Dermis blood vessel endothelial cell (primary cell): ENCODE measurements at regions not wholly inside any gene's neighbourhood (a gene's known extent, or its start where the extent isn't known, plus 50 kb on each side); places are given as distances from the start of the nearest gene placed in this dataset.

Experiments used
- DNase-seq: peaks from one replicate; pipeline ENCODE4 v3.0.0; 2010

DNA sequence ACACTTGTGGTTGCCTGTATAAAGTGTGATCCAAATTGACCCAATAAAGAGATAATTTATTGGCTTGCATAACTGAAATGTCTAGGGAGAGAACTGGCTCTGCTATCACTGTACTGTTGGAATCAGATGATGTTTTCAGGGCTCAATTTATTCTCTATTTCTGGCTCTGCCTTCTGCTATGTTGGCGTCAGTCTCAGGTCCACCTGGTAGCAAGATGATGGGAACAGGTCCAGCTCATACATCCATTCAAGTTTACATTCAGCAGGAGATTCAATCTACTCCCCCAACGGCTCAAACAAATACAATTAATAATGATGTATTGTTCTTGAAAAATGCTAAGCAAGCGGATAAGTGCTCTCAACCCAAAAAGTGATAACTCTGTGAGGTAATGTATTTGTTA is 297.7 kb upstream of the SYT4 start:
- DNase-seq = no peak

DNA sequence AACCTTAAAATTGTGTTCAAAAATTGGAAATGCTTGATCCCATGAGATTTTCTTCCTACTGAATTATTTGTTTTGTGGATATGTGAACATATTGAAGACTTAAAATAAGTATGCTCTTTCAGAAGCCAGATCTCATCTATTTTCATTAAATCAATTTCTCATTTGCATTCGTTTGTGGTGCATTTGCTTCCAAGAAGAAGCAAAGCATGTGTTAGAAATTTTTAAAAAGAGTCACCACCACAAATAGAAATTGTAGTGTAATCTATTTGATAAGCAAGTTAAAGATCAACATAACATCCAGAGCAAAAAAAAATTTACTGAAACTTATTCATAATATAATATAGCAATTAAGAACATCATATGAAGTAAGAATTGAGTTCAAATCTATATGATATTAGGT is 300.9 kb upstream of the SYT4 start:
- no peak for DNase-seq

DNA sequence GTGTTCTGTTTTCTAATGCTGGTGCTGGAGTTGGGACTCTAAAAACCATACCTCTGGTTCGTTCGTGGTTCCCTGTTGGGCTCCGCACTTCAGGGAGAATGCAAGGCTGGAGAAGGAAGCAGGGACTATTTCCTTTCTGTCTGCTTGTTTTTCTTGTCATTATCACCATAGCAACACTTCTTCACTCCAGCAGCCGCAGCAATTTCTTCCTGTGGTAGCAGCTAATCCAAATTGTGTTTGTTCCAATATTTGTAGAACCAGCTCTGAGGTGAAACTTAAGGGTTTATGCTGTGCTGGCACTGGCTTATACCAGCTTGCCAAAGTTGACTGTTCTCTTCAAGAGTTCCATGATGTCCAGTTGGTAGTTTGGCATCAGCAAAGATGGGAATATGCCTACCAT is 301.4 kb upstream of the SYT4 start:
- DNase-seq = no peak

DNA sequence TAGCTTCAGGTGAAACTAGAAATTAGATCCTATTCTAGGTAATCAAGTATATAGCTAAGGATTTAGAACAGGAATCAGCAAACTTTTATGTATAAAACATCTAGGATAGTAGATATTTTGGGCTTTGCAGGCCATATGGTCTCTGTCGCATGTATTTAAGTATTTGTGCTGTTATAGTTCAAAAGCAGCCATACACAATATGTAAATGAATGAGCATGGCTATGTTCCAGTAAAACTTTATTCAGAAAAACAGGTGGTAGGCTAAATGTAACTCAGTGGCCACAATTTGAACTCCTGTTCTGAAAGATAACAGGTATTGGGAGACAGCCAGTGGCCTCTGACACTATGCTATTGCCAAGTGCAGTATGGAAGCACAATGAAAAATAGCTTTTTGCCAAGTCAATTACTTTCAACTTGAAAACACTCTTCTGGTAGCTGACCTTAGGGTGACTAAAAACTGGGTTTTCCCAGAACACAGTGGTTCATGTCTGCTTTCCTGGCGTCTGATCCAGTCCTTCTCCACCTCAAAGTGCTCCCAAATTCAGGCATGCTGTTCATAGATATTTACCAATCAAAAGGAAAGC is 304.7 kb upstream of the SYT4 start:
- DNase-seq = no peak

DNA sequence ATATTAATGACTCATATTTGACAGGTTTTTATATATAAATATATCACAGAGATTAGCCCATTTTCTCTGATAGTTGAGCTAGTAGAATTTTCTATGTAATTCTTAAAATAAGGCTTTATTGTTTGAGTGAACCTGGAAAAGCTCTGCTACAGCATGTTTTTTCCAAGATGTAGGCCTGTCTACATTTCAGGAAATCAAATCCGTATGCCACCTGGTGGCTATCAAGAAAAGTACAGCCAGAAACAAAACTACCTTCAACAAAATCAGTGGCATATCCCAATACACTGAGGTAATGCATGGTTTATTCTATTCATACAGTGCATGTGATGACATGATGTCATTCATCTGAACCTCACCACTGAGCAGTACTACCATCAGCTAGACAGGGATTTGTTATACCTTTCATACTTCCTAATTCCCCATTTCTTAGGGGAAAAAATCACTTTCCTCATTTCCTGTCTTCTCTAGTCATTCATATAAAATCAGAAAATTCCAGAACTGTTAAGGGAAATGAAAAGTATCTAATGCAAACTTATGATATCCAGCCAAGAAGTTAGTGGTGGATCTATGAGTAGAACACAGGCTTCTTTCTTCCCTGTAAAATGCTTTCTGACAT is 310.4 kb upstream of the SYT4 start:
- DNase-seq = peak; percentile 58

DNA sequence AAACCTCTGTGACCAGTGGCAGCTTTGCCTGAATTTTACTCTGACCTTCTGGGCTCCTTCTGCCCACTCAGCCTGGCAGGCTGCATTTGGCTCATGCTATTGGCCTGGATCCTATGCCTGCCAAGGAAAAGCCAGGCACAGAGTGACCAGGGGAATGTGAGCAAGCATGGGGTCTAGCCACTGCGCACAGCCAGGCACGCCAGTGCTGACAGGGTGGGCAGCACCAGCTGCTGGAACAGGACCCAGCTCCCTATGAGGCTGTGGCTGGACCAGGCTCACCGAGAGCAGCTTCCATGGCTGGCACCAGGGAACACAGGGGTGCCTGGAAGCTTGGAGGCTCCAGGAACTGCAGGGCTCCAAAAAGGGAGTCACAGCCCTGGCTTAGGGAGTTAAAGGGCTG is 311.5 kb upstream of the SYT4 start:
- no peak for DNase-seq

DNA sequence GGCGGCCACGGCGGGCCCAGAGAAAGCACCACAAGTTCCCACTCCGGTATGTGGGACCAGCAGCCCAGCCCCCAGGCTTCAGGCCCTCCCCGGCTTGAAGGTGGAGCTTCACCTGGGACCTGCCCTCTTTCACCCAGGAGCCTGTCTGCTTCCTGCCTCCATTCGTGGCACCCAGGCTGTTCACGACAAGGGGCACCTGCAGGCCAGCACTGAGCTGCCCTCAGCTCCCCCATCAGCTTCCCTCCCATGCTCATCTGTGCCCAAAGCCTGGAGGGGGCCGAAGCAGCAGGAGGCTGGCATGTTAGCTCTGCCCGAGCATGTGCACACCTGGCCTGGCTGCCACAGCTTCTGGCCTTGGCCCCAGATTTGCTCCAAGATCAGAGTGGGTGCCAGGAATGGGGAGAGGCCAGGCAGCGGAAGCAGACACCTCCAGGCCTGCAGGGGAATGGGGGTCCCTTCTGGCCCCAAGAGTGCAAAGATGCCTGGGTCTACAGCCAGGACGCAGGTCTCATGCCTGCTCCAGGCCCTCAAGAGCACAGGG is 312.4 kb upstream of the SYT4 start:
- DNase-seq = no peak

DNA sequence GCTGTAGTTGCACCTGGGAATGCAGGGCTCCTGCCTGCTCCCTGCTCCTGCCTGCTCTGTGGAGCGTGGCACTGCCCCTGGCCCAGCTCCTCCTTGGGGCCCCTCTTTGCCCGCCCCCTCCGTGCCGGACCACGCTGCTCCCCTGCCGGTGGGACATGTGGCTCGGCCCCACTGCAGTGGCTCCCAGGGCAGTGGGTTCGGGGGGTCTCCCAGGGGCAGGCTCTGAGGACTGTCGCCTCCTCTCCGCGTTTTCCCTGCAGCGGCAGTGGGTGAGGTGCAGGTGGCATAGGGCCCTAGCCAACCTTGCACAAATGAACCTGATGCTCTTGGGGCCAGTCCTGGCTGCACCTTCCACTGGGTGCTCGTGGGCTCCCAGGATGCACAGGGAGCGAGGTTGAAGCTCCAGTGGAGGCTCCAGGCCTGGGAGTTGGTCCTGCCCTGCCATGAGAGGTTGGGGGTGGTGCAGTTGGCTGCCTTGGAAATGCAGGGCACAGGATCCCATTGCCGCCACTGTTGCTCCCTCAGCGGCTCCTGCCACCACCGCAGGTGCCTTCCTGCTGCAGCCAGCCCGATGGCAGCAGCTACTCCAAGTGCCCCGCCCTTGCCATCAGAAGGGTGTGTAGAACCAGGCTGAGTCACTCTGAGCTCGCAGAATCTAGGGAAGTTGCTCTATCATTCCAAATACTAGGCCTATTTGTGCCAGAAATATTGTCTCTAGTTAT is 313.1 kb upstream of the SYT4 start:
- no peak for DNase-seq

DNA sequence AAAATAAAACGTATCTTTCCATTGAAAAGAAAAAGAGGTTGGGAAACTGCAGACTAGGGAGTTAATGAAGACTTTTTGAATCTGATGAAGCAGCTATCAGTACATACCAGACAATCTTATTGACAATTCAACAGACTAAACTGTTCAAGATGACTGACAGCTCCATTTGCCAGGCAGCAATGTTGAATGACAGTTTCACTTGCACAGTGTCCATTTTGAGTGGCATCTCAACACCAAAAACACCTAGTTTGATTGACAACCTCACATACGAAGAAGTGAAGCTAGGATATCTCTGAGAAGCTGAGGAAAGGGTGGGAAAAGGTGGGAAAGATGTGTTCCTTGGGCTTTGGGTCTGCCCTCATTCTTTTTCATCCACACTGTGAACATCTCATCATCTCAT is 315.0 kb upstream of the SYT4 start:
- DNase-seq = no peak

DNA sequence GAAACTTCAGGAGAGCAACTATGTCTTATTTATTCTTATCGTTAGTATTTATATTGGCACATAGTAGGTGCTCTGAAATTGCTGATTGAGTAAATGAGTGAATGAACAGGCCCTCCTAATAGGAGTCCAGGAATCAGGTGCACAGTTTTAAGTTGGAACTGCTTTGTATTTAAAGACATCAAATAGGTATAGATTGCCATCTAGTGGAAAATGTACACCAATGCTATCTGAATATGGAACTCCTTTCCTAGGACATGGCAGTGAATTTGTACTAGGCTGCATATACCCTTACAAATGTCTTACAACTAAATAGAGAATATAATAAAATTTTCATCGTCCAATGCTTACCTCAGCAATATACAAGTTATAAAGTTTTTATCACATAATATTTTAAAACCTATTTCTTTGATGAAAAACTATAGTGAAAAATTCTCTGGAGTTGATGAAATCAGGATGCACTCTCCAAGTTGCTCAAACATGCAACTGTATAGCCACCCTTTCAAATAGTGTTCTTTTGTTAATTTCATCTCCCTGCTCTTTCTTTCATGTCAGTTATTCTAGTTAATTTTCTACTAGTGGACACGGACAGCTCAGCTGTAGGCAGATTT is 318.9 kb upstream of the SYT4 start:
- peak; percentile 48 for DNase-seq

DNA sequence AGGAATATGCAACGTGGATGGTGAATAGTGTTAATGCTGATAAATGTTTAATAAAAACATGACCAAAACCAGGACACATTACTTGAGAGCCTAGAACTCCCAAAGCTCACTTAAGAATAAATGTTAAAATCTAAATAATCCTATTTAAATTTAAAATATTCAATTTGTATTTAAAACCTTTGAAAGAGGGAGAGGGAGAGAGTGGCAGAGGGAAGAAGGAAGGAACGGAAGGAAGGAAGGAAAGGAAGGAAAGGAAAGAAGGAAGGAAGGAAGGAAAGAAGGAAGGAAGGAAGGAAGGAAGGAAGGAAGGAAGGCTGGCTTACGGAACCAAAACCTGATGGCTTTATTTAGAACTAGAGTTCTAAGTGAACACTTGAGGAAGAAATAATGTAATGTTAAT is 324.1 kb upstream of the SYT4 start:
- no peak for DNase-seq

DNA sequence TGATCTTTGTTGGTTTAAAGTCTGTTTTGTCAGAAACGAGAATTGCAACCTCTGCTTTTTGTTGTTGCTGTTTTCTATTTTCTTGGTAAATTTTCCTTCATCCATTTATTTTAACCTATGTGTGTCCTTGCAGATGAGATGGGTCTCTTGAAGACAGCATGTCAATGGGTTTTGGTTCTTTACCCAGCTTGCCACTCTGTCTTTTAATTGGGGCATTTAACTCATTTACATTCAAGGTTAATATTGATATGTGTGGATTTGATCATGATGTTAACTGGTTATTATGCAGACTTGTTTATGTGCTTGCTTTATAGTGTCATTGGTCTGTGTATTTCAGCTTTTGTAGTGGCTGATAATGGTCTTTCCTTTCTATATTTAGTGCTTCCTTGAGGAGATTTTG is 327.9 kb upstream of the SYT4 start:
- no peak for DNase-seq

DNA sequence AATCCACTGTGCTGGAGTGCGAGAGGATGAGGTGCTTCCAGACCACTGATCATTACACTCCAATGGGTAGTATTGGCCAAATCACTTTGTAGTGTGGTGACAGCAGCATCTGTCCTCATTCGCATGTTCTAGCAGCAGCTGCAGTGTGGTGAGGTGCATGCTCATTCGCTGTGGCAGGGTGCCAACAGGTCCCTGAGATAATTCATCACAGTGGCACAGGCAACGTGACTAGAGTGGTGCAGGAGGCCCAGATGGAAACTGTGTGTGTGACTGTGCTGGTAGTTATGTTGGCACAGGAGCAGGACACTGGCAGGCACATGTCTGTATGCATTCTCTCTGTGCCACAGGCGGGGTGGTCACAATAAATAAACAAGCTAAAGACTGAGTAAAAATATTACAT is 329.5 kb upstream of the SYT4 start:
- no peak for DNase-seq

DNA sequence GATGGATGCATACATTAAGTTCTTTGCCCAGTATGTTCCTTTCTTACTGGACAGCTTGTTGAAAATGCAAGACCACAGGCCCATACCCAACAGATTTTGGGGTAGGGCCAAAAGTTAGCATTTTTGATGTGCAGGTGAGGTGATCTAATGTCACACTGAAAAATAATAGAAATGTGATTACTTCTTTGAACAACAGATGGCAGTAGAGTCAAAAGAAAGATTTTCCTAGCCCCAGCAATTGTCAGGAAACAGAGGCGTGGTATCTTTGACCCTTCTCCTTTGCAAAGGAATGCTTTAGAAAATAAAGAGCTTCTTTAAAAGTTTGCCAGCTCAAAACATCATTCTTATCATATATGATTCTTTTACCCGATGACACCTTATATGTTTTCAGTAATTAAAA is 343.6 kb upstream of the SYT4 start:
- DNase-seq = peak; percentile 50

DNA sequence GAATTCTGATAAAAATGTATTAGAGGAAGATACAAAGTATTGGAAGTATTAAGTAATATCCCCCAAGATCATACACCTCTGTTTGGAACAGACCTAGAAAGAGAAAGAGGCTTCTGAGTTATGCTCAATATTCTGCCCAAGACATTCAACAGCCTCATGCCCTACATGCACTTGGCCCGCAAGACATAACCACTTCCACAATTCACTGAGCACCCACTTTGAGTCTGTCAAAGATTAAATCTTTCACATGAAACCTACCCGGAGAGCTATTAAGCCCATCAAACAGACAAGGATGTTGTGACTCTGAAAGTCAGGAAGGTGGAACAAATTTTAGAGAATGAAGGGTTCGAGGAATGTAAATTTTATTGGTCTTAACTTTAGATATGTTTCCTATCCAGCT is 344.7 kb upstream of the SYT4 start:
- no peak for DNase-seq

DNA sequence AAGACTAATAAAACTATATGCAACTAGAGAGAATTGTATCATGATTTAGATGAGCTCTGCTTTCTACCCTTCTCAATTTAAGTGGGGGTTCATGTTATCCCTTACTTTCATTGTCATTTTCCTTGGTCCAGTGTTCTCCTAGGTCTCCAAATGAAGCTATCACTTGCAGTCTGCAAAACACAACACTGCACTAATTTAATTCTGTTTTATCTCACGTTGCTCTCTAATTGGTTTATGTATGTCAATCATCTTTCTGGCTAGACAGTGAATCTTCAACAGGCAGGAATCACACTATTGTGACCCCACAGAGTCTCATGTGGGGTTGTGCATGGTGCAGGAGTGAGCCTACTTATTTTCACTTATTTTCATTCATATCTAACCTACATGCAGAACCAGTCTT is 348.3 kb upstream of the SYT4 start:
- DNase-seq = no peak

DNA sequence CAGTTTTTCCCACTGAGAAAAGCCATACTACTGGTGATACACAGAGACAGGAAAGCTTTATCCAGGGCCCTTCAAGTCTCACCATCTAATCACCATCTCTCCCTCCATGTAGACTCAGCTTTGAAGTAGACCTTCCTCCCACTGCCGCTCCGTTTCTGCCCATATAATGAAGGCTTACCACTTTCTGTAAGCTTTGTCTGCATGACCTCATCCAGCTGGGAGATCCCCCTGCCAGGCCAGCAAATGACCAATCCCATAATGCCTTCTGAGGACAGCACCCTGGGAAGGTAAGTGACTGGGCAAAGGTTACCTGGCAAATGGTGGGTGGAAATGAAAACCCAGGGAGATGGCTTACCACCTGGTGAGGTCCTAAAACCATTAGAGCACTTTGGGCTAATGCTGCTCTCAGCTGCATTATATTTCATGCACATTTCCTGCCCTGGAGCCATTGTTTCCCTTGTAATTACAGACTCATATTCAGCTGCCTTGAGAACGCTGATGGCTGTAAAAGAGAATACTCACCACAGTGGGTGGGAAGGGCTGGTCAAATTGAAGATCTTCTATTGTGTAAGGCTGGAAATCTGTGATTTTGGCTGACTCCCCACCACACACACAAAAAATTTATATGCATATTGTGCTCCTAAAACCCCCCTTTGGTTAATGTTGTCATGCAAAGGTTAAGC is 350.7 kb upstream of the SYT4 start:
- no peak for DNase-seq

DNA sequence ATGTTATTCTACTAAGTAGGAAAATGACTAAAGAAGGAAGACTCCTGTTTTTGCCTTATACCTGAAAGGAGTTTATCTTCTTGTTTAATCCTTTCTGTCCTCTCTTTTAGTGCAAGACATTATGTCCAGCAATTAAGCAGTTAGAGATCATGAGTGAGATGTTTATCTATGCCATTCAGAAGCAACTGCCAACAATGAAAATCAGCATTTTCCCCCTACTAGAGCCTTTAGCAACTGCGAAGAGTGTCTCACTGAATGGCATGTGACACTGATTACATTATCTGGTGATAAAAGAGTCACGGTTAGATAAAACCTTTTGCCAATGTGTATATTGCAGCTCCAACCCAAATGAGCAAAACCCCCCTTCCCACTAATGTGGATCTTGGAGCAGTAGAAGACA is 357.7 kb upstream of the SYT4 start:
- DNase-seq = no peak

DNA sequence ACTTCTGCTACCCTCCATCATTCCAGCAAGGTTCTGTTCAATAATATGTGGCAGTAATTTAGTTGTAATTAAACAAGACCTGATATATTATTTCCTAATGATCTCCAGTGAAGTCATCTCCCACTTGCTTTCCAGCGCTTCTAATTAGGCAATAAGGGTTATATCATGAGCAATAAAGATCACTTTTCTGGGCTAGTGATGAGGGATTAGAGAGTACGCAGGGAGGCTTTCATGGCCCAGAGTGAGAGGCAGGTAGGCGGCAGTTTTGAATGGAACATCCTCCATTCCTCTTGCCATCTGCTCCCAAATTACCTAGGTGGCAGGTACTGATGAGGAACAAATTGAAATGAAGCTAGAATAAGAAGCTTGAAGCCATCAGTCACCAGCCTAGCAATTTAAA is 358.1 kb upstream of the SYT4 start:
- DNase-seq = no peak

DNA sequence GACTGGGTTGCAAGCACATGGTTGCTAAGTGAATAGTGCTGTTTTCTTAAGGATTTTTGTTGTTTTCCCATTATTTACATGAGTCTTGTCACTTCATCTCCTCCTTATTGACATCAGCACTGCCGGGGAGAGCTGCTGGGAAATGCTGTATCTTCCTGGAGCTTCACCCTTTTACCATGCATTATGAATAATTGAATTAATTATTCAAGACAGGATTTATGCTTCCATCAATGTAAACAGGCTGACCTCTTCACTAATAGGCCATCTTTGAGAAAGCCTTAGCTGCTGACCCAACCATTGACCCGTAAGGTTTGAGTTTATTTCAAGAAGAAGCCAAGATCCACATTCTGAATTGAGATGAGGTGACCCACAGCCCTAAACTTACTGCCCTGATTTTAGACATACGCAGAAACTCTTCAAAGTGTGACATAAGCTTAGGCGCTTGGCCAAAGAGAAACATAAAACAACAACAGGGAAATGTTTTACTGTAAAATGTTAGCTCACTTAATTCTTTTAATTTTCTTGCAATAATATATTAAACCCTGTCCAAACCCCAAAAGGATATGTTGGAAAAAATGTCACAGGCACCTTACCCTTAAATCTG is 365.5 kb upstream of the SYT4 start:
- DNase-seq = no peak

DNA sequence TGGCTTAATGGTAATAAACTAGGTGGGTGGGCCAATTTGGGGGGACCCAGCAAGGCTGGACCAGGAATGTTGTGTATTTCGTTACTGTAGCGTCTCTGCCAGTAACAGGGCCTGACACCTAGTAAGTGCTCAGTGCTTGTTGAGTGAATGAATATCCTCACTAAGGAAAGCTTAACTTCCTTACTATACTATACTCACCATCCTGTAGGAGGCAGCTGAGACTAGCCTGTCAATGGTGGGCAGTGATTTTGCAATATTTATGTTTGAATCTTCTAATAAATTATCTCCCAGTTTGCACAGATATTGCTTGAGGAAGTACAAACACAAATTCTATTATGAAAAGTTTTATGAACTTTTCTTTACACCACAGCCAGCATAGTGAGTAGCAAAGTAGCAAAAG is 370.7 kb upstream of the SYT4 start:
- DNase-seq = no peak

DNA sequence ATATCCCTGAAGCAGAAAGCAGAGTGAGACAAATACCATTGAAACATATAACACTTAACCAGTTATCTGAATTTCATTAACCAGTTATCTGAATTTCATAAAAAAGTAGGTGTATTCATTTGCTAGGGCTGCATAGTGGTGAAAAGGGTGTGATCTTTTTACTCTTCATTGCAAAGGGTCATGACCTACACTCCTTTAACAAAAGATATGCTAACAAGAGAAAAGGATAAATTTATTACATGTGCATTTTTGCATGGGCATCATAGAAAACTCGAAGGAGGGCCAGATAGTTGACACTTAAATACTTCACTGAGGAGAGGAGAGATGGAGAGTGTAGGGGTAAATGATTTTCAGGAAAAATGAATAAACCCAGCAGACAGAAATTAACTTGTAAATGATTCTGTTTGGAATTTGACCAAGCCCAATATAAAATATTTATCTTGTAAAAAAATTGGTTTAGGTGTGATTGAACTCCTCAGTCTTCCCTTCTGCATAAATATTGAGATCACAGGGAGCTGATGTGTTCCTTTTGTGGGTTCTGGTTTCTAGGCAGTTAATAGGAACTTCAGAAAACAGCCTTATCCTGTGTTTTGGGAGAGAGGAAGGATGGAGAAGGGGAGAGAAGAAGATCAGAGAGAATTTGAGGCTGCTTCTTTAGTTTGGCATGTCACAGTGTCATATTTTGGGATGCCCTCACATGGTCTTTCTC is 372.5 kb upstream of the SYT4 start:
- DNase-seq = no peak
